ENCODE measurements at regions not wholly inside any gene's neighbourhood (a gene's known extent, or its start where the extent isn't known, plus 50 kb on each side); places are given as distances from the start of the nearest gene placed in this dataset.

DNA sequence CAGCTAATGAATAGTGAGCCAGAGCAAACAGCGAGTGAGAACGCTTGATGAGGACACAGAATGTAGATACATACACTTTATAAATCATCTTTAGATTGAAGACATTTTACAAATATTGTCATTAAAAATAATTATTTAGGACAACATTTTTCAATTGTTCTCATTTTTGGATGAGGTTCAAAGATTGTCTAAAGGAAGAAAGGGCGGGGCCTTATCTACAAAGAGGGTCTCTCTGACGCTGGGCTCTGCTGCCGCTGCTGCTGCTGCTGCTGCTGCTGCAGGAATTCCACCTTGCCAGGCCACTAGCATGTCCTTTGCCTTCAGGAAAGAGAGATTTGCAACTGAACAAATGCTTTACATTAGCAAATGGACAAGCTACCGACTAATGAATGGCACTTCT, 220.7 kb upstream of the TMEM161B start:
- DNase-seq (ENCODE audit: extremely low read depth, low read depth, low spot score) = no peak

- DNase-seq (ENCODE audit: extremely low read depth, low read depth, low spot score) = no peak
Observed at GRCh38 chr5:88488561-88488960, 219.9 kb upstream of the TMEM161B start.

DNA sequence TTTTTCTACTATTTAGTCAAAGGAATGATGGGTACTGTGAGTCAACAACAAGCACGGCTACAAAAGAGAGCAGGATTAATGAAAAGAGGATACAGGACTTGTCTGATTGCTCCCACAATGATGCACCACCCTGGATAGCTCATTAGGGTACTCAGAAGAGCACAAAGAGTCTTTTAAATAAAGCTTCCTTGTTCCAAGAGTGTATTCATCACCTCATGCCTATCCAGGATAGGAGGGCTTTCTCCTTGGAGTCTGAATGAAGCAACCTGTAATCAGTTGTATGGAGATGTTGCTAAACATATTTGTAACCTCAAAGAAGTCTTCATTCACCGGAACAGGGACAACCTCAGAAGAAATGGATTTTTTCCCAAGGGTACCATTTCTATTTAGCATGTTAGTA, 219.5 kb upstream of the TMEM161B start:
- DNase-seq (ENCODE audit: extremely low read depth, low read depth, low spot score) = no peak

- DNase-seq (ENCODE audit: extremely low read depth, low read depth, low spot score) = no peak
Observed at GRCh38 chr5:88487066-88487465, 218.4 kb upstream of the TMEM161B start.

DNA sequence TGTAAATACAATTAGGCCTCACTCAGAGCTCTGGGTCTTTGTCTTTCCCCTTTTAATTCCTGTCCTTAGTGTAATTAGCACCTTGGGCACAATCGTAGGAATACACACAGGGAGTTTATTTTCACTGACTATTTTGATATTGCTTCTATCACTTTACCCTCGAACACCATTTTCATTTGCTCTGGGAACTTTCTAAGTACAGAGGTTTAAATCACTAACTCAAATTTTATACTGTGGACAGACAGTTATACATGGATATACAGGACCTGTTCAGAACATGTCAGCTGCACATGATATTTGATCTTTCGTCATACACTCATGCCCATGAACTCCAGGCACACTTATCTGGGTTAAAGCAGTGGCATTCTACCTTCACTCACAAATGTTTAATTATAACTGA, 217.8 kb upstream of the TMEM161B start:
- DNase-seq (ENCODE audit: extremely low read depth, low read depth, low spot score) = no peak

GRCh38 chr5:88485531-88485930, 216.9 kb upstream of the TMEM161B start:
- DNase-seq (ENCODE audit: extremely low read depth, low read depth, low spot score) = no peak

DNA sequence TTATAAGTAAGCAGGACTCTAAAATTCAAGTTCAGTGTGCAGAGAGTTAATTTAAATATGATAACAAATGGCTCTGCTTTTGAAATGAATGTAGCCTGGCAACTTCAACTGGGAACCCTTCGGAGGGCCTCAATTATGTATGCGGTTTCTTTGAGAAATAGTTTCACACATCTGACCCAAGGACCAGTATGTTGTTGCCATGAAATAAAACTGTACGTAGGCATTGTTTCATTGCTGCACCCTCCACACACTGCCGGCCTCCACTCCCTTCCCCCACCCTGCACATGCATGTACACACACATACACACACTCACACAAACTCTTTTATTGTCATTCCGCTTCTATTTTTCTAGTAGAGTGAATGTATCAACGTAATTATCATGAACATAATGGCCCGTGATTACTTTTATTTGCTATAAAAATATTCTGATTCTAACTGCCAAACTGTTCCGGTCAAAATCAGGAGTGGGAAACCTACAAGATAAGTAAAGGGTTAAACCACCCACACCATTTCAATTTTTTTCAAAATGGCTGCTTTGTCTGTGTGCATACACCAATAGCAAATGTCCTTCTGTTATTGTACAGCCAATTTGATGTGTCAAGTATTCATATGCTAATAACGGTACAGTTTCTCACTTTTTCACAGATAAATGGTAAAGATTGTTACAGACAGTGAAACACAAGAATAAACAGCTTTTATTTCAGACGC, 215.5 kb upstream of the TMEM161B start:
- no peak for DNase-seq (ENCODE audit: extremely low read depth, low read depth, low spot score)

DNA sequence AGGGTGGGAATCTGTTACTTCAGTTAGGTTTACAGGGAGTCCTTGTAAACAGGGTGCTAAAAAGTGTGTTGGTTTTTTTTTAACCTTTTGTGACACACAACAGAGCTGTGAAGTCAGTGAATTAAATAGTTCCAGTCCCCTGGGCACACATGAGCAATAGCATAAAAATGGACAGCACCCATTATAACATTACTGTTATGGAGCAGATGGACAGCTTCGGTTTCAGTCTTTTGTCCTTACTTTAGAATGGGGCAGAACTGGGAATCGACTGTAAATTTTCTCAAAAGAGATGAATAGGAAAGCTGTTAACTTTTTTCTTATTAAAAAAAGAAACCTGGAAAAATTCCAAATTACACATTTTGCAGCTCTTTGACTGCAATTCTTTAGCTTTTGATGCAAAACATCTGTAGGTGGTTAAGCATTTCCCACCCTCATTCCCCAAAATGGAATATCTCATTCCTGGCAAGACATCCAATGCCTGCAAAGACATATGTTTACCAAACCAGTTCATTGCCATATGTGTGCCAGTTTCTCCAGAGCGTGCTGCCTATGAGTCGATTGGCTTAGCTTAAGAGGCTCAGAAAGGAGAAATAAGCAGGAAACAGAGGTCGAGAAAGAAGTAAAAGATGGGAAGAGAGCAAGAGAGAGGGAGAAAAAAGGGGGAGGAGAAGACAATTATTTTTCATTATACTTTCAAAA, 212.3 kb upstream of the TMEM161B start:
- DNase-seq (ENCODE audit: extremely low read depth, low read depth, low spot score) = no peak

DNA sequence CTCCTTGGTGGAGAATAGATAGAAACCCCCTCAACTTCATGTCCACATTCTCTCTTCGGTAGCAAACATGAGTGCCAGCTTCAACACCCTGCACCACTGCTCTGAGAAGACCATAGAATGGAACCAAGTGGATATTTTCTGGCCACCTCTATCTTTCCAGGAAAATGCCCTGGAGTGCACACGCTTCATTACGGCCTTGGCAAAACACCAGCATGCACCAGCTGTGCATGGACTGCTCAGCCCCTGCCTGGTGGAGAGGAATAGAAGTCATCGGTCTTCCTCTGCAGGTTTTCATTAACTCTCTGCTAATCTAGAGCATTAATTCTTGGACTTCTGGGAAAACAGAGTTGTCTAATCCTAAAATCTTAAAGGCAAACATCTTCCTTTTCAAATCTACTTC, 211.6 kb upstream of the TMEM161B start:
- no peak for DNase-seq (ENCODE audit: extremely low read depth, low read depth, low spot score)

DNA sequence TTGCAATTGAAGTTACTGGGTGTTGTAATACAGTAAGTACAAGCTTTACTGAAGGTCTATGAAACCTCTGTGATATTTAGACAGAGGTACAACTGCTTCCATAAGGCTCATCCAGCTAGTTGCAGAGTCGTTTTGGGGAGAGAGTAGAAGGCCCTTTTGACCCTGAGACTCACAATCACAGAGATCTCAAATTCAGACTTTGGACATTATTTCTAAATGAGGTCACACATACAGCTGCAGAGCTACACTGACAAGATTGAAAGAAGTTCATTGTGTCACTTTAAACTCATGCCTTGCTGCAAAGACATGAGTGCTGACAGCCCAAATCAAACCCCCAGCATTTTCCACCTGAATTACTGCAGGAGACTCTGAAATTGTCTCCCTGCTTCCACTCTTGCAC, 205.9 kb upstream of the TMEM161B start:
- DNase-seq (ENCODE audit: extremely low read depth, low read depth, low spot score) = no peak

DNA sequence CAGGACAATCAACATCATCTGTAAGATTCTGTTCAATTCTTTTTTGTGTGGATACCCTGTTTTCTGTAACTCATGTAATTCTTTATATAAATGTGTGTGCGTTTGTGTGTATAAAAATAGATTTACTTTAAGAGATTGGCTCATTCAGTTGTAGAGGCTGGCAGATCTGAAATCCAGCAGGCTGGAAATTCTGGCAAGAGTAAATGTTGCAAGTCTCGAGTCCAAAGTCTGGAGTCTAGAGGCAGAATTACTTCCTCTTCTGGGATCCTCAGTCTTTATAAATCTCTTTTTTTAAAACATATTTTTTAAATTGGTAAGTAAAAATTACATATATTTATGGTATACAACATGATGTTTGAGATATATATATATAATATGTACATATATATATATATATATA, 202.1 kb upstream of the TMEM161B start:
- DNase-seq (ENCODE audit: extremely low read depth, low read depth, low spot score) = no peak

GRCh38 chr5:88459971-88460370, 191.3 kb upstream of the TMEM161B start:
- no peak for DNase-seq (ENCODE audit: extremely low read depth, low read depth, low spot score)

GRCh38 chr5:88452820-88453219, 184.2 kb upstream of the TMEM161B start:
- DNase-seq (ENCODE audit: extremely low read depth, low read depth, low spot score) = no peak

DNA sequence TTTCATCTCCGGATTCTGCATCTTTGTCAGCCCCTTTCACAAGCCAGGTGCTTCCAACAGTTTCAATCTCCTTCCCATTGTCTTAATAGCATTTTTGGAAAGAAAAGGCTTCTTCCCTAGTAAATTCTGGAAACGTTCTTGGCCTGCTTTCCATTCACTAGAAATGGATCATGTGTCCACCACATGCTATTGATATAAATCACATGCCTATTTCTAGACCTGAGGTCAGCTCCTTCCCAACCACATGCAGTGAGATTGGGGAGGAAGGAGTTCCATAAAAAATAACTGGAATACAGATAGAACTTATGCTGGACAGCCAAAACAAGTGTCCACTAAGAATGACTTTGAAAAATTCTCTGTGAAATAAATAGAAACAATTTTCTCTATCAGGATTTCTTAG, 181.6 kb upstream of the TMEM161B start:
- DNase-seq (ENCODE audit: extremely low read depth, low read depth, low spot score) = no peak

DNA sequence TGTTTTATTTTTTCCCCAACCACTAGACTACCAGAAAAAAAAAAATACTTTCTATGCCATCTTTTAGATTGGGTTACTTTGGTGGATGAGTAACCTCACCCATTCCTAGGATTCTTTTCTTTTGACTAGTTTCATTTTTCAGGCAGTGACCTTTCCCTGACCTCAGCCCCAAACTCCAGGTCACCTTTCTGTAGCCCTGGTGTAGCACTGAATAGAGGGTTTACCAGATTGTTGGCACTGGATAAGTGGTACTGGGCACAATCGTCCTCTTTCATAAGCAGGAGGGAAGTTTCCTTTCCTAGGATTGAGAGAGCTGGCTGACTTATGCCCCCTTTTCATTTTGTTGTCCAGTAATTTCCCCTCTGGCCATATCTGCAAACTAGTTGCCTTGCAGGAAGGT, 169.4 kb upstream of the TMEM161B start:
- no peak for DNase-seq (ENCODE audit: extremely low read depth, low read depth, low spot score)

- DNase-seq (ENCODE audit: extremely low read depth, low read depth, low spot score) = no peak
Observed at GRCh38 chr5:88436290-88436689, 167.6 kb upstream of the TMEM161B start.

DNA sequence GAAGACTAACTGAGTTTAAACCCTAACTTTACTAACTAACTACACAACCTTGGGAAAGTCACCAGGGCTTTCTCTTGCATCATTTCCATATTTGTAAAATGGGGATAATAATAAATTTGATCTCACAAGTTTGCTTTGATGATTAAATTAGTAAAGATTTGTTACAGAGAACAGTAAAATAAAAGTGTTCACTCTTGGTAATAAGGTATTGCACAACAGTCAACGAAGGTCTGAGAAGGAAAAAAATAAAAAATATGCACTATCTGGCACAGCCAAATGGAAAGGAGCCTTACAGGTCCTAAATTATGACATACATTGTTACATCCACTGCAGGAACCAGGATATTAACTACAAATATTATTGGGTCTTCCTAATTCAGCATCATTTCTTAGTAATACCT, 160.0 kb upstream of the TMEM161B start:
- no peak for DNase-seq (ENCODE audit: extremely low read depth, low read depth, low spot score)

- DNase-seq (ENCODE audit: extremely low read depth, low read depth, low spot score) = no peak
Observed at GRCh38 chr5:88426441-88426840, 157.8 kb upstream of the TMEM161B start.

DNA sequence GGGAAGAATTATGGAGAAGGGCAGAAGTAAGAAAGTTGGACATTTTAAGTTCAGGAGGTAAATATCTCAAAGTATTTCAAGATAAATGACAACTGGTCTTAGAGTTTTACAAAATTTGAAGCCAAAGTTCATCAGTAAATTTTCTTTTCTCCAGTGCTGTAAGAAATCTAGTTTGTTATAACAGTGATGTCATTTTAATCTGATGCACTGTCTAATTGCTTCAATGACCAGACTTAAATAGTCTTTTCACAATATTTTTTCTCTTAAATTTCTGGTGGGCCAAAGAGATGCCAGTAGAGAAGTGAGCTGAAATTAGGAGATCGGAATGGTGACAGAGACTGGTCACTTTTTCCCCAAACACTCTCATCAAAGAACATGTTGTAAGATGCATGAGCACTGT, 156.5 kb upstream of the TMEM161B start:
- no peak for DNase-seq (ENCODE audit: extremely low read depth, low read depth, low spot score)

DNA sequence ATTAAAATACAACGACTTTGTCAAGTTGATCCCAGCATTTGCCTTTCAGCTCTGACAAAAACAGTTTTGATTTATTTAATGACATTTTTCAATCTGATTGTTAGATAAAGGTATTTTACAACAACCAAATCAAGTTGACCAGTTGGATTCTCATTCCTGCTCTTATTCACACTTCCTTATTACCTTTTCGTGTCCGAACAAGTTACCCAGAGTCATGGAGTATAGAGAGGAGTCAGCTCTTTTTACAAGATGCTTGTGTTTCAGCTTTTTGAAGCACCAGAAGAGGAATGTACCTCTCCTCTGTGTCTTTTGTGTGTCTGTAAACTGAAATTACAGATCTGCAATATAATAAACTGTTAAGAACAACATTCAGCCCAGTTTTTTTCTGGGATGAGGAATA, 151.3 kb upstream of the TMEM161B start:
- DNase-seq (ENCODE audit: extremely low read depth, low read depth, low spot score) = no peak

- DNase-seq (ENCODE audit: extremely low read depth, low read depth, low spot score) = no peak
Observed at GRCh38 chr5:88407341-88407740, 138.7 kb upstream of the TMEM161B start.

- no peak for DNase-seq (ENCODE audit: extremely low read depth, low read depth, low spot score)
Observed at GRCh38 chr5:88405783-88406182, 137.1 kb upstream of the TMEM161B start.

- DNase-seq (ENCODE audit: extremely low read depth, low read depth, low spot score) = no peak
Observed at GRCh38 chr5:88404405-88404804, 135.8 kb upstream of the TMEM161B start.
